Uterus (tissue), 3 donors: ENCODE measurements at regions not wholly inside any gene's neighbourhood (a gene's known extent, or its start where the extent isn't known, plus 50 kb on each side); places are given as distances from the start of the nearest gene placed in this dataset.

Experiments used
- DNase-seq, 2 donors: peaks; one replicate each; pipeline ENCODE4 v3.0.0-alpha.2; 2019 to 2020
- H3K27ac ChIP-seq, 2 donors: fragments of 200-600 bp; sonication (generic); 1 replicate in 1 of 2; 2 replicates in 1 of 2; pipeline ENCODE4 v1.5.1; 2016 to 2018
- H3K27me3 ChIP-seq, 2 donors: fragments of 200-600 bp; sonication (generic); one replicate each; pipeline ENCODE4 v1.5.1; 2018 to 2019; ENCODE audit warnings: control low read depth in 1 of 2
- H3K36me3 ChIP-seq, 2 donors: fragments of 200-600 bp; sonication (generic); one replicate each; pipeline ENCODE4 v1.5.1; 2019; ENCODE audit warnings: control low read depth in 1 of 2
- H3K4me1 ChIP-seq, 2 donors: fragments of 200-600 bp; sonication (generic); one replicate each; pipeline ENCODE4 v1.5.1; 2018 to 2019; ENCODE audit warnings: control low read depth in 1 of 2
- H3K4me3 ChIP-seq, 2 donors: fragments of 200-600 bp; sonication (generic); 1 replicate in 1 of 2; 2 replicates in 1 of 2; pipeline ENCODE4 v1.5.1; 2018 to 2019; ENCODE audit warnings: mild to moderate bottlenecking in 1 of 2
- H3K9me3 ChIP-seq, 2 donors: fragments of 200-600 bp; sonication (generic); one replicate each; pipeline ENCODE4 v1.5.1; 2019; ENCODE audit warnings: control low read depth in 1 of 2
- CTCF ChIP-seq, 4 experiments: fragments of 200-600 bp in 2 of 4; fragments of 450-650 bp in 2 of 4; sonication (generic) in 2 of 4; IDR thresholded peaks; one replicate each; pipeline ENCODE4 v1.5.1; 2016 to 2019; ENCODE audit warnings: antibody characterized with exemption in 4 of 4, mild to moderate bottlenecking in 2 of 4, moderate library complexity in 1 of 4
- POLR2A ChIP-seq, 2 donors: fragments of 450-650 bp; IDR thresholded peaks; one replicate each; pipeline ENCODE4 v1.6.1; 2016; ENCODE audit warnings: antibody characterized with exemption in 2 of 2, mild to moderate bottlenecking in 1 of 2, moderate library complexity in 1 of 2
- intact Hi-C: fragments of 100-400 bp; cut with DNase I; formaldehyde crosslinking; loops from one replicate; pipeline ENCODE4 v1.15.1; 2023; ENCODE audit warnings: low total_unique reads
- donor health status: DM: yes; HTN: yes; CAD: no.

GRCh38 chr19:56993851-56994250 is 125.9 kb upstream of the USP29 start:
- no peak for DNase-seq
- intact Hi-C loops, result no loop called here
- Histone ChIP-seq H3K27ac (no peak overlapping the region), H3K4me1 (no peaks in the 10 kb centered on the region), H3K27me3 (no peaks in the 10 kb centered on the region), H3K4me3 (no peak overlapping the region), H3K36me3 (no peaks in the 10 kb centered on the region), H3K9me3 (no peaks in the 10 kb centered on the region)
- TF ChIP-seq CTCF (IDR thresholded peaks at IDR 0.05) (no peak), POLR2A (IDR thresholded peaks at IDR 0.05) (no peak)

DNA sequence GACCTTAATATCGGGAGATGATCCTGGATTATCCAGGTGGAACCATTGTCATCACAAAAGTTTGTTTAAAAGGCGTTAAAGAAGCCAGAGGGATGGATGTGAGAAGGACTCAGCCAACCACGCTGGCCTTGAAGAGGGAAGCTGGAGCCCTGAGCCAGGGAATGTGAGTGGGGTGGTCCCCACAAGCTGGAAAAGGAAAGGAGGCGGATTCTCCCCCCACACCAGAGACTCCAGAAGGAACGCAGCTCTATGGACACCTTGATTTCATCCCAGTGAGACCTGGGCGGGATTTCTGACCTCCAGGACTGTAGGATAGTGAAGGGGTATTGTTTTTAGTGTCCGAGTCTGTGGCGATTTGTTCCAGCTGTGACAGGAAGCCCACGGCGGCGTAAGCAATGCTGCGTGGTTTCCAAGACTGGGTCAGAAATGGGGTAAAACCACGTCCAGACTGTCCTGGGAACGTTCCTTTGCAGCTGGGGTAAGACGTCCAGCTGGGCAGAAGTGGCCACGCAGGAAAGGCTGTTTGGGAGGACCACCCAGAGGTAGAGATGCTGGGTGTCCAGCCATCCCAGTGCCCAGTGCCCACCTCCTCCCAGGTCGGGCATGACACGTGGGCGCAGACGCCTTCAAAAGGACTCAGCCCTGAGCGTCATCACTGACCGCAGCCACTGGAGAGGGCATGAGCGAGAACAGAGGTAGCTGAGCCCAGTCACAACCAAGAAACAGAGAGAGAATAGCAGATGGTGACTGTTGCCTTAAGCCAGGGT is 125.4 kb upstream of the USP29 start:
- TF ChIP-seq CTCF (IDR thresholded peaks at IDR 0.05), result no peak
- TF ChIP-seq POLR2A (IDR thresholded peaks at IDR 0.05), result no peak
- Histone ChIP-seq H3K27me3 (no peaks in the 10 kb centered on the region), H3K9me3 (no peaks in the 10 kb centered on the region), H3K27ac (no peak overlapping the region), H3K4me1 (no peaks in the 10 kb centered on the region), H3K4me3 (no peak overlapping the region), H3K36me3 (no peaks in the 10 kb centered on the region)
- no peak for DNase-seq
- intact Hi-C loops, result no loop called here

DNA sequence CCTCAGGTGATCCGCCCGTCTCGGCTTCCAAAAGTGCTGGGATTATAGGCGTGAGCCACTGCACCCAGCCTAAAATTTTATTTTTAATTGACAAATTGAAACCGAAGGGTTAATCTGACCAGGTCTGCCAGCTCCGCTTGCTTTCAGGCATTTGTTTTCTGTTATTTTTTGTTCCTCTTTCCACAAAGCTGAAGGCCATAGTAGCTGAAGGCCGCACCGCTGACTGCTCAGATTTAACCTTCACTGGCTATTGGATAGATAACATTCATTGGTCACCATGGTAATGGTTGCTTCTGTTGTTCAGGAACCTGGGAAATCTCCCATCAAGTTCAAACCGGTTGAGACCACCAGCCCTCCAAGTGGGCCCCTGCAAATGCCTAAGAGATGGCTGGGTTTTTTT is 124.5 kb upstream of the USP29 start:
- no peaks in the 10 kb centered on the region for H3K27me3 ChIP-seq
- no peak overlapping the region for H3K27ac ChIP-seq
- no peaks in the 10 kb centered on the region for H3K9me3 ChIP-seq
- no peak for DNase-seq
- intact Hi-C loops, result no loop called here
- TF ChIP-seq POLR2A (IDR thresholded peaks at IDR 0.05), result no peak
- no peak for TF ChIP-seq CTCF (IDR thresholded peaks at IDR 0.05)
- no peaks in the 10 kb centered on the region for H3K36me3 ChIP-seq
- no peaks in the 10 kb centered on the region for H3K4me1 ChIP-seq
- no peak overlapping the region for H3K4me3 ChIP-seq

DNA sequence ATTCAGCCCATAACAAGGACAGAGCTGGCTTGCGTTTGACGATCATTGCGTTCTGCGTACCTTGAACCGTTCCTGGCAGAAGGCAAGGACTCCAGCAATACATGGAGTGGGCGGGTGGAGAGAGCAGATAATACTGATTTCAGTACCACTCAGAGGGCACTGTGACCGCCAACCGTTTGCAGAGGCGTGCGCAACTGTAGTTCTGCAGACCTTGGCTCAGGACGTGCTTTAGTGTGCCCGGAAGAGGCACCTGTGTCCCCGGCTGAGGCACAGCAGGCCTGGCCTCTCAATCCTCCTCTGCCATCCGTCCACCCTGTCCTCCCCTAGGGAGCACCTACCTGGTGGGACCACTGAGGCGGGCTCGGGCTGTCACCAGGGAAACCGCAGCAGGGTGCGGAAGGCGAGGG is 117.6 kb upstream of the USP29 start:
- no peaks in the 10 kb centered on the region for H3K27me3 ChIP-seq
- no peaks in the 10 kb centered on the region for H3K36me3 ChIP-seq
- H3K27ac ChIP-seq, result no peak overlapping the region
- no peaks in the 10 kb centered on the region for H3K9me3 ChIP-seq
- TF ChIP-seq CTCF (IDR thresholded peaks at IDR 0.05) (no peak), POLR2A (IDR thresholded peaks at IDR 0.05) (no peak)
- no peaks in the 10 kb centered on the region for H3K4me1 ChIP-seq
- intact Hi-C loops, result no loop called here
- no peak overlapping the region for H3K4me3 ChIP-seq
- DNase-seq, result no peak

GRCh38 chr19:57002710-57003109 is 117.1 kb upstream of the USP29 start:
- intact Hi-C loops, result no loop called here
- Histone ChIP-seq H3K36me3 (no peaks in the 10 kb centered on the region), H3K4me3 (no peak overlapping the region), H3K27me3 (no peaks in the 10 kb centered on the region), H3K4me1 (no peaks in the 10 kb centered on the region), H3K9me3 (no peaks in the 10 kb centered on the region), H3K27ac (no peak overlapping the region)
- no peak for DNase-seq
- TF ChIP-seq POLR2A (IDR thresholded peaks at IDR 0.05), result no peak
- TF ChIP-seq CTCF (IDR thresholded peaks at IDR 0.05), result no peak
